Stimulated activated naive CD4-positive, alpha-beta T cell treated with Interleukin-2 at 50 U/mL for 16 hours (primary cell): ENCODE measurements at regions not wholly inside any gene's neighbourhood (a gene's known extent, or its start where the extent isn't known, plus 50 kb on each side); places are given as distances from the start of the nearest gene placed in this dataset.
"Not testable (repeated sequence)": the region's sequence is repeated elsewhere in the genome, so short reads cannot be mapped to it uniquely, and the experiment has no call there.

Experiments used
- DNase-seq: peaks from one replicate; lab custom pipeline; 2025; lab: John Stamatoyannopoulos, UW

DNA sequence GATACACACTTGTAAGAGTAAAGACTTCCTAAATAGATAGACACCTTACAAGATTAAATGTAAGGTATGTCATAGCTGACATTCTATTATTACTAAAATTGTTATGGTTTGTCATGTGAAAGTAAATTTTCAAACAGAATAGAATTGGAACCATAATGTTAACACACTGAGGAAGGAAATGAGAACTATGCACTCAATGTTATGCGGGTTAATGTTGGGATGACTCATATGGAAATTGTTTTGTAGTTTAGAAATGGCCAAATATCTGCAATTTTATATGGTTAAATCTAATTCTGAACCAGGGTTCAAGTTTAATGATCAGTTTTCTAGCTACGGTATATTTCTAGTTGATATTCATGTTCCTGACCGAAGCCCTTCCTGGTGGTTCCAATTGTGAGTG lies 214.2 kb upstream of the ADO start:
- no peak for DNase-seq

DNA sequence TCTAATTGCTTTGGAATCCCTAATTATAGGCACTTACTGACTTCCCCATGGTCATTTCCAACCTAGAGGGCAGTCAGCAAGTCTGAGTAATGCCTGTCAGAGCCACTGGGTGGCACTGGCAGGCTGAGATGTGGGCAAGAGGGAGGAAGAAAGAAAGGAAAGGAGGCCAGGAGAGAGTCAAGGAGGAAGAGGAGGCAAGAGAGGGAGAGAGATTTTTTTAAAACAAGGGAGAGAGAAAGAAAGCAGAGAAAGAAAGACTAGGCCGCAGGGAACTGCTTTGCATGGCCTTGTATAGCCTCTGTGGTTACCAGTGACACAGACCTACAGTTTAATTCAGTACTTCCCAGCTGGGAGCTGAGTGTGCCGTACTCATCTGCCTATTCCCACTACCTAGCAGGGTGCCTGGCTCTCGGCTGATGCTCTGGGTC lies 210.4 kb upstream of the ADO start:
- DNase-seq, result peak; percentile 27

DNA sequence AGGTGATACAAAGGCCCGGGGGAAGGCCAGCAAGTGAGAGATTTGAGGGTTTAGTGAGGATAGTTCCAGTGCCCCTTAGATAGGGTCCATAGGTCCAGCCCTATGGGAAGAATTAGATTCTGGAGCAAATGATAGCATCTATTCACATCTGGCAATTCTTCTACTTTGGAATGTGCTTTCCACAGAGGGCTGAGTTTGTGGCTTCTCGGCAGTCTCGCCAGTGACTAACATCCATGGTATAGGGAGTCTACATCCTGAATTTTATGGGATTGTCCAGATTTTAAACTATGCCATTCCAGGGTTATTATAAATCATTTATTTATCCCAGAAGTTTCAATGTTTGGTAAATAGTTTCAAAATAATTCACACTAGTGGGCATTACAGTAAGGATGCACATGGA lies 207.3 kb upstream of the ADO start:
- DNase-seq, result no peak

DNA sequence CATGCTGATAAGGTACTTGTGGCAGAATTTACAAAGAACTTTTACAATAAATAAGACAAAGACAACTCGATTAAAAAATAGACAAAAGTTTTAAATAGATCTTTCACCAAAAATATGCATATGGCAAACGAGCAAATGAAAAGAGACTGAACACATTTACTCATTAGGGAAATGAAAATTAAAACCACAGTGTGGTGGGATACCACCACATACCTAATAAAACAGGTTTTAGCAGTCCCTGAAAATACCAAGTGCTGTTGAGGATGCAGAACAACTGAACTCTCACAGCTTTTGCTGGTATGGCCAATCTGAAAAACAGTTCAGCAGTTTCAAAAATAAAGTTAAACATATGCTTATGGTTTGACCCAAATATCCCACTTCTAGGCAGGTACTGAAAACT lies 205.4 kb upstream of the ADO start:
- no peak for DNase-seq

DNA sequence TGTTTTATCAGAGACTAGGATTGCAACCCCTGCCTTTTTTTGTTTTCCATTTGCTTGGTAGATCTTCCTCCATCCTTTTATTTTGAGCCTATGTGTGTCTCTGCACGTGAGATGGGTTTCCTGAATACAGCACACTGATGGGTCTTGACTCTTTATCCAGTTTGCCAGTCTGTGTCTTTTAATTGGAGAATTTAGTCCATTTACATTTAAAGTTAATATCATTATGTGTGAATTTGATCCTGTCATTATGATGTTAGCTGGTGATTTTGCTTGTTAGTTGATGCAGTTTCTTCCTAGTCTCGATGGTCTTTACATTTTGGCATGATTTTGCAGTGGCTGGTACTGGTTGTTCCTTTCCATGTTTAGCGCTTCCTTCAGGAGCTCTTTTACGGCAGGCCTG lies 198.0 kb upstream of the ADO start:
- DNase-seq, result not testable (repeated sequence)

DNA sequence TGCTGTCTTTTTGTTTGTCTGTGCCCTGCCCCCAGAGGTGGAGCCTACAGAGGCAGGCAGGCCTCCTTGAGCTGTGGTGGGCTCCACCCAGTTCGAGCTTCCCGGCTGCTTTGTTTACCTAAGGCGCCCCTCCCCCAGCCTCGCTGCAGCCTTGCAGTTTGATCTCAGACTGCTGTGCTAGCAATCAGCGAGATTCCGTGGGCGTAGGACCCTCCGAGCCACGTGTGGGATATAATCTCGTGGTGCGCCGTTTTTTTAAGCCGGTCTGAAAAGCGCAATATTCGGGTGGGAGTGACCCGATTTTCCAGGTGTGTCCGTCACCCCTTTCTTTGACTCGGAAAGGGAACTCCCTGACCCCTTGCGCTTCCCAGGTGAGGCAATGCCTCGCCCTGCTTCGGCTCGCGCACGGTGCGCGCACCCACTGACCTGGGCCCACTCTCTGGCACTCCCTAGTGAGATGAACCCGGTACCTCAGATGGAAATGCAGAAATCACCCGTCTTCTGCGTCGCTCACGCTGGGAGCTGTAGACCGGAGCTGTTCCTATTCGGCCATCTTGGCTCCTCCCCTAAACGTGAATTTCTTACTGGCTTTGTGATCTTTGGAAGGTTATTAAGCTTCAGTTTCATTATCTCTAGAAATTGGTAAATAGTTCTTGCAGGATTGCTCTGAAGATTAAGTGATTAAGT lies 196.2 kb upstream of the ADO start:
- not testable (repeated sequence) for DNase-seq

DNA sequence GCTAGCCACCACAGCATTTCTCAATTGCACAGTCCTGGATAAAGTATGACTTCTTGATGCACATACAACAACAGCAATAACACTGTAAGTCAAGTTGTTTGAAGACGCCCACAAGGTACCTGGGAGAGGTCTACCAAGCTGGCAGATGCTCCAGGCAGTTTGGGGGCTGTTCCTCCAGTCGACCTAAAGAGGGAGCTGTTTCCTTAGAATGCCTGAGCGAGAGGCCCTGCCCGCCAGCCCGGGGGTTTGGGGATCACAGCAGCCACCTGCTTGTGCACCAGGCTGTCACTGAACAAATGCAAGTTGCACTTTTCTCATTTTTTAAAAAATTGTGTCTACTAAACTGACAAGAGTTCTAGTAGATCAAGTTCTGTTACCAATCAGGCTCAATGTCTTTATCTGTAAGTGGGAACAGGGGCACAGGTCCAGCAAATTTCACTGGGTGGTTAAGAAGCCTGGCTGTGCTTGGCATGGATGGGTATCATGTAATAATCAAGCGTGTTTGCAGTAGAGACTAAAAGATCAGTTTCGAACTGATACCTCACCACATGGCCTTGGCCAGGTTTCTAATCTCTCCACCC lies 193.8 kb upstream of the ADO start:
- peak; percentile 77 for DNase-seq

DNA sequence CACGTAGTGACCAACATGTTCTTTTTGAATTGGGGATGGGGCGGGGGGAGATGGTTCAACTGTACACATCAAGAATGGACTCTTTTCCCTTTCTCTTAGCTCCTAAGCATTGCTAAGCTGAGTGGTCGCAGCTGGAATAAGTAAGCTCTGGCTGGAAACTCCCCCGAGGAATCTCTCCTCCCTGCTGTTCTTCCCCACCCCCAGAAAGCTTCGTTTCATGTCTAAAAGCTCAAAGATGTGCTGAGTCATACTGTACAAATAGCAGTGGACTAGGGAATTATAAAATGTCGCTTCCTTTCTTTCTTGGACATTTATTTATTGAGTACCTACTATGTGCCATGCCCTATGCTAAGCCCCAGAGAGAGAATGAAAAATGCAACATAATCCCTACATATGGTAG lies 191.1 kb upstream of the ADO start:
- DNase-seq, result no peak

DNA sequence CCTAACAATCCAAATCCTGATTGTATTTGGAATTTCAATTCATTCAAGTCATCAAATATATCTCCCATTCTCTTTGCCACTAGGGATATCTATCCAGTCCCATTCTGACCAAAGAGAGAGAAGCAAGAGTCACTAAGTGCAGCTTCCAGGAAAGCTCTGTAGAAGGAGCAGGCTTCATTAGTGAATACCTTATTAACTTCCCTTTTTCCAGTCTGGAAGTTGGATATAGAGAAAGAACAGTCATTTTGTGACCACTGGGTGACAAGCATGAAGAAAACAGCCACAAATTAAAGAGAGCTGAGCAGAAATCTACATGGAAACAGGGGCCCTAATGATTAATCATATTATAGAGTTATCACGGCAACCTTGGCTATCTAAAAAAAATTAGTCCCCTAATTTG lies 190.7 kb upstream of the ADO start:
- DNase-seq, result no peak

DNA sequence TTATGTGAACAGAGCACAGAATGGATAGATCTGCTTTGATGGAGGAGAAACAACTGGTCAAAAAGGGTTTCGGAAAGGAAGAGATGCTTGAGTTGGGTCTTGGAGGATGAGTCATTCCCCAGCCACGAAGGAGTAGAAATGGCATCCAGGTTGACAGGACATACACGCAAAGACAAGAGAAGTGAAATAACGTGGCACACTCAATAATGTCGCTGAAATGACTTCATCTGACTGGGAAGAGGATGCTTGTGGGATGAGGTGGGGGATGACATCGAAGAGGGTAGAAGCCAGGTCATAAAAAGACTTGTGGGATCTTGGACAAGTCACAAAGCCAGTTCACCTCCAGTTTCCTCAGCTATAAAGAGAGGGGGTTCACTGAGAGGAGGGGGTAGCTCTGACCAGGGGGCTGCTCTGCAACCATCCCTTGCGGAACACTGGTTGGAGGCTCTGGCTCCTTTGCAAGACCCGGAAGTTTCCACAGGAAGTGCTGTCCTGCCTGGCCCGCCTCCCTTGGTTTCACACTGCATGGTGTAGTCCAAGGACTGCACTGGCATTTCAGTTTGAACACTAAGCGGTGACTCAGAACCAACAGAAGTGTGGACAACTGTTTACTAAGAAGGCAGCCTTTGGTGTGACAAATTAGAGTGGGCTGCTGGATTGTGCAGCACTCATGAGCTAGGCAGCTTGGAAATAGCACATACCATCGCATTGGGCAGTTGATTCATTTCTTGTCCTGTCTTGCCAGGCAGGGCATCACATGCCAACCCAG lies 189.9 kb upstream of the ADO start:
- DNase-seq, result peak; percentile 23

DNA sequence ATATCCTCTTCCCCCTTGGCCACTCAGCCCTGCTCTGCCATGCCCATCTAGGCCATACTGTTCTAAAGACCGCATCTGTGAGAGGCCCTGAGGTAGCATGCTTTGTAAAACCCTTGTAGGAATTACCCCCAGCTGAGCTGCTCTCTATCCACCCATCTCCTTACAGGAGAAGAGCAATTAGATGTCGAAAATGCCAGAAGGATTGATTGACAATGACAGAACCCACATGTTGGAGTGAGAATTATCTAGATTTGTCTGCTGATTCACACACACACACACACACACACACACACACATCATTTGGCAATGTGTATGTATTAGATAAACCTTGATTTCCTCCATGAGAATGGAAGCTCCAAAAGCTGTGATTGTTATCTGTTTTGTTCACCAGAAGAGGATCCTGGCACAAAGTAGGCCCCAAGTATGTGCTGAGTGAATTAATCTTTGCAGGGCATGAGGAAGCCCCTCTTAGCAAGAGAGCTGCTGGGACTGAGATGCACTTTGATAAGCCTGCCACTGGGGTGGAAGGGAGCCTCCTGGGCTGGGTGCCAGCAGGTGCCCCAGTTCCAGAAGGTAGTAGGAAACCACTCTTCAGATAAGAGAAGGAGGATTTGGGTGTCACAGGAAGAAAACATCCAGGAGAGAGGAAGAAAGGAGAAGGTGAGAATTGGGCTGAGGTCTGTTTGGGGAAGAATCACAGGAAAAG lies 187.5 kb upstream of the ADO start:
- DNase-seq, result no peak

DNA sequence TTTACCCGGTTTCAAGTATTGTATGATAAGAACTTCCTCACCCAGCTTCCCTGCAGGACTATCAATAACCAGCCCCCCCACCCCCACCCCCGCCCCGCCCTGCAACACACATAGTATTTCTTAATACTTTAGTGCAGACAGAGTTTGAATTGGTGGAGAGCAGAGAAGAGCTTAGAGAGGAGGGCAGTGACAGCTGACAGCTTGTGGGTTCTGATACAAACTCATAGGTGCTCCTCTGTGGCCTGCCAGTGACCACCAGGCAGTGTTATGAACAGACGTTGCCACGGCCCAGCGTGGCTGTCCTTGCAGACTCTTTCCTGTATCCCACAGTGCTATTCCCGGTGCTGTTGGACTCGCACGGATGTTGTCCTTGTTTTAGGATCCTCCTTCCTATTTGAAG lies 186.9 kb upstream of the ADO start:
- DNase-seq, result no peak

DNA sequence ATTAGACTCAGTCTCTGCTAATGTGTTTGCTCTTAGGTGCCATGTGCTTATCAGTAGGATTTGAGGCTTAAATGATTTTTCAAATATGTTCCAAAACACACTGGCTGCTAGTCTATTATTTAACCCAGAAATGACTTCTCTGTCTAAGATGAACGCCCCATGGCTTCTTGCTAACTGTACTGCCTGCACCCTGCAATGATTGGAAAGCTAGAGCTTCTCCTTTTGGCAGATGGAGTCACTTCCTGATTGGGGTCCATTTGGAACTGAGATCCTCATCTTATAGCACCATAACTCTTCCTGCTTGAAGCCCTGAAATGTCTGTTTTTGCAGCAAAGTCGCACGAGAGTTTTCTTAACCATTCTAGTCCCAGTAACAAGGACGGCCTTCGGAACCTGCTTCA lies 186.5 kb upstream of the ADO start:
- no peak for DNase-seq

DNA sequence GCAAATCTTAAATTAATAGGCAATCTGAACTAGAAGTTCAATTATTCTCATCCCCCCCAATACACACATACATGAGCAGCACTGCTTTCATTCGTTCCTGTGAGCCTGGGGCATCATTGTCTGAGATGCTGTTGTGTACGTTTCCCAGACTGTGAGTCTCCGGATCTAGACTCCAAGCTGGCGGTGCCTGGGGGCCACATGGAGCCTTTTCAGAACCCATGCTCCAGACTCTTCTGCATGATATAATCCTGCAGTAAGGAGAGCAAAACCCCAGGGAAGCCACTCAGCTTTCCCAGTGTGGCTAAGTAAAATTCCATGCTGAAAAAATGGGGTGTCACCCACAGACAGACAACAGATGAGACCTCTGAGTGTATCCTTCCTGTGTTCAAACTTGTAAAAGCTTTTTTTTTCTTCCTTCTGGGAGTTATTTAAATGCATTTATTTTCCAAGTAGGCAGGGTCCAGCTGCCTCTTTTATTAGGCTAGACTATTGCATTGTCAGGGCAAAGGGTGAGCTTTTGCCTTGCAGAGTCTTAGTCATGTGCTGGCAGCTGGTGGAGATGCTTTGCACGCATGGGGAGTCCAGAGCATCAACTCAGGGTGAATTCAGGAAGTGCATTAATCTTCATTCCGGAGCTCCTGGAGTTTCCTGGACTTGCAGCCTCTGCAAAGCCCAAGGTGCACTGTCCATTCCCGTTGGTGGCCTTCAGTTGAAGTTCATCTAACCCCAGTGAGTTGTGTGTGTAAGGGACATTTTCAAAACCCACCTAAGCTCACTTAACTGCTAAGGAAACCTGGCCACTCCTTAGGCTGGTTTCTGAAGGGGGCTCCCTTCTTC lies 185.7 kb upstream of the ADO start:
- DNase-seq, result no peak

DNA sequence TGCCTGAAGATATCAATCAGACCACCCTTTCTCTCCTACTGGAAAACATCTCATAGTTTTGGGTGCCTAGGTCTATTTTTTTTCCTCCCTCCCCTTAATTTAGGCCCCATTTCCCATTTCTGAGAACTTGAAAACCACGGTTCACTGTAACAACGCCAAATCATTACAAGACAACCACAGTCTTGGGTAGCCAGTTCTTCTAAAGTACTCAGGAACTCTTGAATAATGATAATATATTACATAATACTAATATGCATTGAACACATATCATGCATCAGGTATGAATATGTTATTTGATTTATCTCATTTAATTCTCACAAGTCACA lies 185.1 kb upstream of the ADO start:
- no peak for DNase-seq

DNA sequence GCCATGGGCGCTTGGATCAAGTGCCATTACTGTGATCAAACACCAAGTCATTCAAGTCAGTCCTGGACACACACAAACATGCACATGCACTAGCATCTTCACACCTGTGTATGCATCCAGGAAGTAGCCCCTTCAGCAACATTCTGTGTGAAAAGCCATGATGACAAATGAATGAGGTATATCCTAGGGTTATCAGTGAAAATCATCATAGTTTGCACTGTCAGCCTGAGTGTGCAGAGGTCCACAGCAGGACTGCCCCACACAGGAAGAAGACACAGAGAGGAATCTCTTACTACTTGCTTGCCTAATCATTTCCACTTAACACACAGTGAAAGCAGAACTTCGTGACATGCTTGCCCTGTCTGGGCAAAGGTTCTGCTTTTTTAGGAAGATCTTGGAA lies 184.0 kb upstream of the ADO start:
- no peak for DNase-seq

DNA sequence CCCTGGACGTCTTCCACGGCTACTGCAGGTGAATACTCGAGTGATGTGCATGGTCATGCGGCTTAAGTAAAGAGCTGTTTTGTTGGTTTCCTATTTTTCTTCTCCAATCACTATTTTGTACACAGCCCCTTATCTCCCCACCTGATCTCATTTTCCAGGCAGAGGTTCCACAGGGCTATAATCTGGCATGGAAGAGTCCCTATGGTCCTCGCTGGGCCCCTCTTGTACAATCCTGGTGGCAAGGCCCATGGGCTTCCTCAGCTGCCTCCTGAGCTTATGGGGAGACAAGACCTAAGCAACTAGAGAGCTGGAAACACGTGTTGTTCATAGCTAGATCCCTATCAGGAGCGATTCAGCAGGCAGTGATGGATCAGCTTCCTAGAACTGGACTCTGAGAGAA lies 181.3 kb upstream of the ADO start:
- no peak for DNase-seq

DNA sequence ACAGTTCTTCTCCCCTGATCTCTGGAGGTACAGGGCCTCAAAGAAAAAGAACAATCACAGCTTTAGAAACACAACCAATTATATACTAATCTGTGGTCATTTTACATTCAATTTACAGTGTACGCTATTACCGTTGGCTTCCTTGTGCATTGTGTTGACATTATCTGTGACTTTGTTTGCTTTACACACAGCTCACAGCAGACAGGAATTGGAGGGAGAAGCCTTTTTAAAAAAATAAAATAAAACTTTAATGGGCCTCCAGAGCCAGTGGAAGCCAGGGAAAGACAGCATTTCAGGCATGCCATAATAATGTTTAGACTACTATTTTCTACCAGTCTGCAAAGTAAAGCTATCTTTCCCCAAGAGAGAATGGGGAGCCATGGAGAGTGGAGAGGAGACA lies 179.0 kb upstream of the ADO start:
- no peak for DNase-seq

DNA sequence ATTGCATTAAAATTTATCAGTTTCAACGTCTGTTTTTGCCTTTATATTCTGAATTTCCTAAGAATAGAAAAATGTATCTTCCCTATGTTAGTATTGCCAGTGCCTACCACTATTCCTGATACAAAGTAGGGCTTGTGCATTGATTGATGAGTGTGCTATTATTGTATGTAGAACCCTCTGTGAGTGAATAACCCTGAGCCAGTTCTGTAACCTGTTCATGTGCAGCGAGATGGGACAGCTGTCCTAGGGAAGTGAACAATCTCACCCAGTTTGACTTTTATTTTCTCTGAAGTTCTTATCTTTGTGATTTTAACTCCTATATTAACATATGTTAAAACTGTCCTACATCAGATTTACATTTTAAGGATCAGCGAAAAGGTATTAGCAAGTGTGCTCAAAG lies 178.4 kb upstream of the ADO start:
- no peak for DNase-seq

DNA sequence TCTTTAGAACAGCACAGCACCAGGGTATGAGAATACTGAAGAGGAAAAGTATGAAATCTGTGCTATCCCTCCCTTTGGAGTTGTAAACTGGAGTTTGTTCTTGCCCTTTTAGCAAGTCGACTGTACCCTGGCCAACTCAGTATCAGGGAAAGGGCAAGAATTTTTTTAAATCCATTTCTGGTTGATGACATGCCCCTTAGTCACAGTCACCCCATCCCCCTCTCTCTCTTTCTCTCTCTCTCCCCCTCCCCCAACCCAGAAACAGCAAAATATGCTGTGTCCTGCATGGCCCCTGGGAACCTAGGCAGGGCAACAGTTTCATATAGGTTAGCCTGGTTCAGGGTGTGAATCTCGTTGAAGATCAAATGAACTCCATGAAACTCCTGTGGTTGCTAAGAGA lies 177.7 kb upstream of the ADO start:
- DNase-seq, result no peak

DNA sequence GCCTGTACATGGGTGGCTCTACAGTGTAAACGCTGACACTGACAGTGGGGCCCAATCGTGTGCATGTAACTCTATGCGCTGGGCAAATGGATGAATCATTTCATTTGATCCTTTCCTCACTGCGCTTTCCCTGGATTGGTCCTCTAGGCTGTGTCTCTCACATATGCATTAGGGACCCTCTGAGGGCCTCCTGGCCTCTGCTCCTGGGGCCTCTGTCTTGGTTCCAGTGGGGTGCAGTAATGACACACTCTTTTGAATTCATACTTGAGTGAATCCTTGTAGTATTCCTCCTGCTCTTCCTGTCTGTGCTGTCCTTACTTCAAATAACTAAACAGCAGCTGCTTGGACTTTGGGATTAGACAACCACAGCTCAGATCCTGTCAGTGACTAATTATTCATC lies 176.5 kb upstream of the ADO start:
- DNase-seq, result no peak

DNA sequence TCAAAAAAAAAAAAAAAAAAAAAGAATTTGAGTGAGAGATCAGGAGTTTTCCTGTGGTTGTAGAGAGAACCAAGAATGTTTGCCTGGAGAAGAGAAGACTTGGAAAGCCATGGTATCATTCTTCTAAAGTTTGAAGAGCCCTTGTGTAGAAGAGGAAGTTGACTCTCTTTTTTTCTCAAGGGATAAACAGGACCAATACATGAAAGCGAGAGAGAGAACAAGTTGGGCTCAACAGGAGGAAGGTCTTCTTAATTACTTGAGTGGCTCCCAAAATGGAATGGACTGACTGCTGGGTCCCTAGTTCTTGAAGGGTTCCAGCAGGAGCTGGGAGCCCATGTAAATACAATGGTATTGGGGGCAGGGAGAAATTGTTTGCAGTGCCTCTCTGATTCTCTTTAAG lies 173.3 kb upstream of the ADO start:
- DNase-seq, result no peak
